ENCODE measurements at regions not wholly inside any gene's neighbourhood (a gene's known extent, or its start where the extent isn't known, plus 50 kb on each side); places are given as distances from the start of the nearest gene placed in this dataset.

DNA sequence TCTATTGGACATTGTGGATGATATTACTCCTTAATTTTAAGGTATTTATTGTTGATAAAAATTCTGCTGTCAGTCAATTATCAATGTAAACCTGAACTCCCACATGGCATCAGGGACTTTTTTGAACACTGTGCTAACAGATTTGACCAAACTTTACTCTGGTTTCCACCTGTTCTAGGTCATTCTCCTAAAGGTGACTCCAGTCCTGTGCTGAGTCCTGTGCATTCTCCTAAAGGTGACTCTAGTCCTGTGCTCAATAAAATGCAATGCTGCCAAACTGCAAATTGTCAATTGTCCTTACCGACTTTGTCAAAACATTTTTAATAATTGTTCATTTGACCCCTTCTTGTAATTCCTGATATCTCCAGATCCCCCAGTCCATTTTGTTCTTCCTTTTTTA is 408.4 kb upstream of the EPHA7 start:
- Mint-ChIP-seq H3K4me1 (ENCODE audit: low read depth) (no peaks in the 10 kb centered on the region), H3K4me3 (ENCODE audit: unreplicated experiment) (no peak overlapping the region), H3K27me3 (ENCODE audit: low read depth) (no peaks in the 10 kb centered on the region), H3K9me3 (ENCODE audit: low read depth) (peaks cover 2% of the 10 kb centered on the region), H3K27ac (ENCODE audit: unreplicated experiment) (no peak overlapping the region), H3K36me3 (ENCODE audit: low read depth) (peaks cover 2% of the 10 kb centered on the region)
- DNase-seq (ENCODE audit: low spot score) = no peak
- TF ChIP-seq CTCF (IDR thresholded peaks at IDR 0.05) = no peak

DNA sequence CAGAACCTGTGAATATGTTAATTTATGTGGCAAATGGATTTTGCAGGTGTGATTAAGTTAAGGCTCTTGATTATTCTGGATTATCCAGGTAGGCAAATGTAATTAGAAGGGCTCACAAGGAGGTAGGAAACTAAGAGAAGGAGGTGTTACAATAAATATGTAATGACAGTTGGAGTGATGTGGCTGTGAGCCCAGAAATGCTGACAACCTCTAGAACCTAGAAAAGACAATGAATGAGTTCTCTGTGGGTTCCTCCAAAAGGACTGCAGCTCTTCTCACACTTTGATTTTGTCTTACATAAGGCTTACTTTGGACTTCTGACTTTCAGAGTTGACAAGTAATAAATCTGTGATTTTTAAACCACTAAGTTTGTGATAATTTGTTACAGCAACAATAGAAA is 406.6 kb upstream of the EPHA7 start:
- Mint-ChIP-seq H3K36me3 (ENCODE audit: low read depth) (peaks cover 2% of the 10 kb centered on the region), H3K4me1 (ENCODE audit: low read depth) (no peaks in the 10 kb centered on the region), H3K4me3 (ENCODE audit: unreplicated experiment) (no peak overlapping the region), H3K9me3 (ENCODE audit: low read depth) (peaks cover 7% of the 10 kb centered on the region), H3K27me3 (ENCODE audit: low read depth) (no peaks in the 10 kb centered on the region), H3K27ac (ENCODE audit: unreplicated experiment) (no peak overlapping the region)
- TF ChIP-seq CTCF (IDR thresholded peaks at IDR 0.05) = no peak
- DNase-seq (ENCODE audit: low spot score) = no peak

DNA sequence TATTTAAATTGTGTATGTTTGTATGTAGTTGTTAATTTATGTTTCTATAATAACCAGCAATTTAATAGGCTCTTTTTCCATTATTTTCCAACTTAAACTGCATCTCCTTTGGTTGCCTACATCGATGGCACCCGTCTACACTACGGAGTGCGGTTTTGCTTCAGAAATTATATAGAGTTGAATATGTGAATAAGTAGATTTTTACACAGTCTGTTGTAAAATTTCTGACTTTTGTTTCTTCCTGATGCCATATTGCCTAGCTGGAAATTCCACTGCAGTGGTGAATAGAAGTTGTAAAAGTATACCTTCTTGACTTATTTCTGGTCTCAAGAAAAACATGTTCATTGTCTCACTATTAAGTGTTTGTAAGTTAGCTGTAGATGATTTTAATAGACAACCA is 404.1 kb upstream of the EPHA7 start:
- peaks cover 9% of the 10 kb centered on the region for H3K4me1 Mint-ChIP-seq (ENCODE audit: low read depth)
- H3K27me3 Mint-ChIP-seq (ENCODE audit: low read depth) = no peaks in the 10 kb centered on the region
- H3K9me3 Mint-ChIP-seq (ENCODE audit: low read depth) = peaks cover 9% of the 10 kb centered on the region
- DNase-seq (ENCODE audit: low spot score) = no peak
- H3K27ac Mint-ChIP-seq (ENCODE audit: unreplicated experiment) = no peak overlapping the region
- no peak for TF ChIP-seq CTCF (IDR thresholded peaks at IDR 0.05)
- no peak overlapping the region for H3K4me3 Mint-ChIP-seq (ENCODE audit: unreplicated experiment)
- peaks cover 2% of the 10 kb centered on the region for H3K36me3 Mint-ChIP-seq (ENCODE audit: low read depth)

DNA sequence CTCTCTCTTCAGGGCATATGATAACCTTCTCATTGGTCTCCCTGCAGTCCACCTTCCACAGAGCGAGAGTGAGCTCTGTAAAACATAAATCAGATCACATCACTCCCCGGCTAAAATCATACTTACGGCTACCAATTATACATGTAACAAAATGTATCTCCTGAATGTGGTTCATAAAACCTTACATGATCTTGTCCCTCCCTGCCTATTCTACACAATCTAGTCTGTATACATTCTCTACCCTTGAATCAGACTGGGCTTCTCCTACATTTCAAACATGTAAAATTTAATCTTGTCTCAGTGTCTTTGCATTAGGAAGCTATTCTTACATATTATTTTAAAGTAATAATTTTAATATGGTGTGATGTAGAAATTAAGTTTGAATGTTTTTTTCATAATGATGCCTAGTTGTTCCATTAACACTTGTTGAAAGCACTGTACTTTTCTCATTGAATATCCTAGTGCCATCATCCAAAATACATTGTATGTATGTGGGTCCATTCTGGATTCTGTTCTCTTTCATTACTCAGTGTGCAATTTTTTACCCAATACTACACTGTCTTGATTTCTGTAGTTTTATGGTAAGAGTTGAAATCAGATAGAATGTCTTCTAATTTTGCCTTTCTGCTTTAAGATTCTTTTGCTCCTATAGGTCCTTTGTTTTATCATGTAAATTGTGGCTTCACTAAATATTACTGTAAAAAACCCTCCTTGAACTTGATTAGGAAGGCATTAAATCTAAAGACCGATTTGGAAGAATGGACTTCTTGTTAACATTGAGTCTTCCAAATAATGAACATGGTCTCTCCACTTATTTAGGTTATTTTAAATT is 403.3 kb upstream of the EPHA7 start:
- DNase-seq (ENCODE audit: low spot score) = no peak
- no peaks in the 10 kb centered on the region for H3K27me3 Mint-ChIP-seq (ENCODE audit: low read depth)
- no peak overlapping the region for H3K27ac Mint-ChIP-seq (ENCODE audit: unreplicated experiment)
- peaks cover 9% of the 10 kb centered on the region for H3K4me1 Mint-ChIP-seq (ENCODE audit: low read depth)
- no peak for TF ChIP-seq CTCF (IDR thresholded peaks at IDR 0.05)
- H3K9me3 Mint-ChIP-seq (ENCODE audit: low read depth) = peaks cover 9% of the 10 kb centered on the region
- H3K4me3 Mint-ChIP-seq (ENCODE audit: unreplicated experiment) = no peak overlapping the region
- H3K36me3 Mint-ChIP-seq (ENCODE audit: low read depth) = peaks cover 2% of the 10 kb centered on the region

DNA sequence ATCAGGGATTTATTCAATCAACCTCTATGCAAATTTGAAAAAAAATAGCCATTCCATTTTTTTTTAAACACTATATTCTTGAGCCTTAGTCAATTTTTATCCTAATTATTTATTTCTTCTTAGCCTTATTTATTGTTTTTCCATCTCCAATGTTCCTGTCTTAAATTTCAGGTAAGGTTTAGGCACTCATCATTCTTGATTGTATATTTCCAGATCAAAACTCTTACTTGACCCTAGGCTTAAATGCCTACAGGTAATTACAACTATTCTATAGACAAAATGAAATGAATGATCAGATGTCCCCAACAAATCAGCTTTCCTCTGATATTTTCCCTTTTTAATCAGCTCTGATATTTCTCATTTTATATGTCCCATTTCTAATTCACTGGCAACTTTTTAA is 402.6 kb upstream of the EPHA7 start:
- no peak for DNase-seq (ENCODE audit: low spot score)
- Mint-ChIP-seq H3K27ac (ENCODE audit: unreplicated experiment) (no peak overlapping the region), H3K27me3 (ENCODE audit: low read depth) (no peaks in the 10 kb centered on the region), H3K4me1 (ENCODE audit: low read depth) (peaks cover 9% of the 10 kb centered on the region), H3K36me3 (ENCODE audit: low read depth) (peaks cover 2% of the 10 kb centered on the region), H3K9me3 (ENCODE audit: low read depth) (peaks cover 10% of the 10 kb centered on the region), H3K4me3 (ENCODE audit: unreplicated experiment) (no peak overlapping the region)
- TF ChIP-seq CTCF (IDR thresholded peaks at IDR 0.05) = no peak

Data from chondrocyte (in vitro differentiated cells).